Type B pancreatic cell (in vitro differentiated cells): ENCODE measurements at regions not wholly inside any gene's neighbourhood (a gene's known extent, or its start where the extent isn't known, plus 50 kb on each side); places are given as distances from the start of the nearest gene placed in this dataset.

Experiments
- DNase-seq: peaks from one replicate; pipeline ENCODE4 v3.0.0; 2021; ENCODE audit warnings: mixed read lengths; ENCODE audit not compliant: unreplicated experiment; ENCODE audit errors: extremely low spot score
- H3K27ac Mint-ChIP-seq: 2 replicates; pipeline ENCODE4 v1.8.0; 2021; ENCODE audit warnings: mild to moderate bottlenecking, mixed read lengths
- H3K27me3 Mint-ChIP-seq: 2 replicates; pipeline ENCODE4 v1.8.0; 2021; ENCODE audit warnings: mixed read lengths
- H3K36me3 Mint-ChIP-seq: 2 replicates; pipeline ENCODE4 v1.8.0; 2021; ENCODE audit warnings: mixed read lengths
- H3K4me1 Mint-ChIP-seq: one replicate; pipeline ENCODE4 v1.8.0; 2021; ENCODE audit warnings: mixed read lengths; ENCODE audit not compliant: unreplicated experiment
- H3K4me3 Mint-ChIP-seq: 2 replicates; pipeline ENCODE4 v1.8.0; 2021; ENCODE audit warnings: mild to moderate bottlenecking, mixed read lengths
- H3K9me3 Mint-ChIP-seq: 2 replicates; pipeline ENCODE4 v1.8.0; 2021; ENCODE audit warnings: mixed read lengths
- CTCF ChIP-seq: fragments of 200-600 bp; sonication (generic); conservative IDR thresholded peaks from 2 replicates; pipeline ENCODE4 v1.5.0; 2021; ENCODE audit warnings: antibody characterized with exemption, mild to moderate bottlenecking

- no peak for TF ChIP-seq CTCF
These were observed 312.4 kb upstream of the KCNMB2 start for GRCh38 chr3:178223876-178224275.

GRCh38 chr3:178226094-178226493 is 310.1 kb upstream of the KCNMB2 start:
- no peaks in the 10 kb centered on the region for H3K4me1 Mint-ChIP-seq
- H3K9me3 Mint-ChIP-seq, result no peaks in the 10 kb centered on the region
- no peak overlapping the region for H3K27ac Mint-ChIP-seq
- H3K4me3 Mint-ChIP-seq, result no peak overlapping the region
- no peak for DNase-seq
- TF ChIP-seq CTCF, result no peak
- no peaks in the 10 kb centered on the region for H3K36me3 Mint-ChIP-seq
- no peaks in the 10 kb centered on the region for H3K27me3 Mint-ChIP-seq

More at GRCh38 chr3:178223876-178224275, 312.4 kb upstream of the KCNMB2 start:
- Mint-ChIP-seq H3K27me3 (no peaks in the 10 kb centered on the region), H3K4me3 (no peak overlapping the region), H3K27ac (no peak overlapping the region), H3K36me3 (no peaks in the 10 kb centered on the region), H3K9me3 (no peaks in the 10 kb centered on the region), H3K4me1 (no peaks in the 10 kb centered on the region)
- DNase-seq, result no peak

- Mint-ChIP-seq H3K27me3 (no peaks in the 10 kb centered on the region), H3K27ac (no peak overlapping the region), H3K4me3 (no peak overlapping the region), H3K36me3 (no peaks in the 10 kb centered on the region), H3K9me3 (no peaks in the 10 kb centered on the region), H3K4me1 (no peaks in the 10 kb centered on the region)
- DNase-seq, result no peak
- no peak for TF ChIP-seq CTCF
These were observed 304.6 kb upstream of the KCNMB2 start for GRCh38 chr3:178231645-178232044.

GRCh38 chr3:178233371-178234071 is 302.7 kb upstream of the KCNMB2 start:
- Mint-ChIP-seq H3K4me3 (no peak overlapping the region), H3K9me3 (peaks cover 5% of the 10 kb centered on the region), H3K27me3 (no peaks in the 10 kb centered on the region), H3K4me1 (peaks cover 4% of the 10 kb centered on the region), H3K36me3 (no peaks in the 10 kb centered on the region), H3K27ac (no peak overlapping the region)
- no peak for DNase-seq
- no peak for TF ChIP-seq CTCF

GRCh38 chr3:178236555-178237277 is 299.5 kb upstream of the KCNMB2 start:
- Mint-ChIP-seq H3K27ac (no peak overlapping the region), H3K27me3 (no peaks in the 10 kb centered on the region), H3K4me1 (peaks cover 4% of the 10 kb centered on the region), H3K4me3 (no peak overlapping the region), H3K9me3 (peaks cover 13% of the 10 kb centered on the region), H3K36me3 (peaks cover 3% of the 10 kb centered on the region)
- no peak for TF ChIP-seq CTCF
- DNase-seq, result no peak
